Epithelial cell of esophagus (primary cell): ENCODE measurements at regions not wholly inside any gene's neighbourhood (a gene's known extent, or its start where the extent isn't known, plus 50 kb on each side); places are given as distances from the start of the nearest gene placed in this dataset.
A peak's percentile ranks its signal among the peaks of the same experiment; 100 is the strongest.

Experiments
- DNase-seq: peaks from one replicate; pipeline ENCODE4 v3.0.0; 2010; ENCODE audit warnings: low read depth
- H3K4me3 ChIP-seq: 2 replicates; pipeline ENCODE4 v1.5.1; 2011; ENCODE audit warnings: mild to moderate bottlenecking, low read length, control low read depth
- CTCF ChIP-seq: IDR thresholded peaks from 2 replicates; pipeline ENCODE4 v1.5.1; 2011; ENCODE audit warnings: low read depth, mild to moderate bottlenecking, low read length, control low read depth, inconsistent platforms; ENCODE audit not compliant: insufficient read depth; ENCODE audit errors: missing control alignments

- TF ChIP-seq CTCF = no peak
- H3K4me3 ChIP-seq = no peak overlapping the region
- peak; percentile 40 for DNase-seq
These were observed 163.4 kb upstream of the NCAM1 start for GRCh38 chr11:112797648-112798293.

DNA sequence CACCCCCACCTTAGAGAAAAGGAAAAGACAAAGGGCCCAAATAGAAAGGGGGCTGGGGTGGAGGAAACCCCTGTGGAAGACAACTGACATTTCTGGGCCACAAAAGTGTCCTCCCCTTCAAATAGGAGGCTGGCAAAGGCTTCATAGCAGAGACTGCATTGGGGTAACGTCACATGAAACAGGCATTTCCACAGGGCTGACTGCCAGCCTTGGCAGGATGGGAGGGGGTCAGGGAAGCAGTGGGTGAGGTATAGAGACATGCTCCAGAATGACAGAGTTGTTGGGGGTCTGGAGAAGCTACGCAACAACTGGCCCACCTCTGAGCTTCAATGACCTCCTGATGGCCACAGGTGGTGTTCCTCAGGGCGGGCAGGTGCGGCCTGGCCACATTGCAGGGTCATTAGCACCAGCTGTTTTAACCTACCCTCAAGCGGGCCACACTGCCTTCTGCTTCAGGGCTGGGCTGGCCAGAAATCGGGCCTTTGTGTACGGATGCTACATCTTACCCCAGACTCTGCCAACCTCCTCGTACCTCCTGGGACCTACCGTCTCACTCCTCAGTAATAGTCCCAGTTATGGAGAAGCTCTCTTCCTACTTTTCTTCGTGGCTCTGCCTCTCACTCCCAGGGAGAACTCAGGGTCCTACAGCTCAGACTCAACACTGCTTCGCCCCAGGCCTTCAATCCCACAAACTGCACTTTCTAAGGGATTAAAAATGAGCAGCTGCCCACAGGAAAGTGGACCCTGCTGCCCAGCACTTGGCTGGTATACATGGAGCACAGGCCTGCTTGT is 160.0 kb upstream of the NCAM1 start:
- TF ChIP-seq CTCF = no peak
- DNase-seq = no peak
- no peak overlapping the region for H3K4me3 ChIP-seq

GRCh38 chr11:112801817-112802088 is 159.5 kb upstream of the NCAM1 start:
- TF ChIP-seq CTCF = no peak
- no peak for DNase-seq
- no peak overlapping the region for H3K4me3 ChIP-seq

- H3K4me3 ChIP-seq = no peak overlapping the region
- TF ChIP-seq CTCF = no peak
- DNase-seq = no peak
These were observed 155.6 kb upstream of the NCAM1 start for GRCh38 chr11:112805658-112806057.

DNA sequence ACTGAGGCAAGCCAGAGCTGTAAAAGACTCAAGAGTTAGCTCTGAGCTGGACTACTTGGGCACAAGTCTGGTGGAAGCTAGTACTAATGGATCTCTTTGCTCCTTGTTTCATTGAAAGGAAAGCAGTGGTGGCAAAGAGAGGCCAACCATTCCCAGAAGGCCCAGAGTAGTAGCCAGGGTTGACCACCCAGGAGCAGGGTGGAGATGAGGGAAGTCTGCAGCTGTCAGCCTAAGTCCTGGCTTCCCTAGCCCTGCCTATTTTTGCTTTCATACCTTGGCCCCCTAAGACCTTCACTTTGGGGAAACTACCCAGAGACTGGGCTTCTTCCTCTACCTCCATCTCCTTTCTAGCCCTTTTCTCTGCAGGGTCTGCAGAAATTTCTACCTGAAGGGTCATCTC is 155.0 kb upstream of the NCAM1 start:
- no peak overlapping the region for H3K4me3 ChIP-seq
- TF ChIP-seq CTCF = no peak
- DNase-seq = no peak

DNA sequence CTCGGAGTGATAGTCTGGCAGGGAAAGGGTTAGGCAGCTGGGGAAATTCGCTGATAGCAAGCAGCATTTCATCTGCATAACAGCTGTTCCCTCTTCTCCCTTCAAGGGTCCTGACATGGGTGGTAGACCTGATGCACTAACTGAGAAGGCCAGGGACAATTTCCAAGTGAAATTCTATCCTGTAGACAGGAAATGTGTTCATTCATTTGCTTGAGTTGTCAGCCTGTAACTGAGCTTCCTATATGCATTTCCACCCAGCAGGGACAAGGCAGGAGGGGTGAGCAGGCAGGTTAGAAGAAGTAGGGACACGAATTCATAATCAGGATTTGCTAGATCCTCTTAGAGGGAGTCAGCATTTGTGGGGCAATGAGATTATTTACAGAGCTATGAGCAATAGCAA is 154.3 kb upstream of the NCAM1 start:
- no peak for DNase-seq
- no peak overlapping the region for H3K4me3 ChIP-seq
- TF ChIP-seq CTCF = no peak

DNA sequence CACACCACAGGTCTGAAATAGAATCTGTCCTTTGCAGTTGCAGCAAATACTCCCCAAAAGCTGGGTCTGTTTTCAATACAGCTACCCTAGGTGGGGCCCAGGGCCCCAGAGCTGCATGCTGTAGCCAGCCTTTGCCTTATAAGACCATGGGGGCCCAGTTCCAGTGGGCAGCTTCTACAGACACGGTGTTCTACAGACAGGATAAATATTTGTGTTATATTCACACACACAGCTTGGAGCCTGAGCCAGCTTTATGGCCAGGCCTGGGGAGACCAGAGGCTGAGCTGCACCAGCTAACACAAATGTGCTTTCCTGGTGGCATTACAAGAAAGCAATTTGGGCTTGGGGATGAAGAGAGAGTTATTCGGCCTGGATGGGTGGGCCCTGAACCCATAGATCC is 151.8 kb upstream of the NCAM1 start:
- TF ChIP-seq CTCF = no peak
- DNase-seq = no peak
- H3K4me3 ChIP-seq = no peak overlapping the region
